Neural crest cell (in vitro differentiated cells): ENCODE measurements at regions not wholly inside any gene's neighbourhood (a gene's known extent, or its start where the extent isn't known, plus 50 kb on each side); places are given as distances from the start of the nearest gene placed in this dataset.

Source experiments
- DNase-seq: peaks from one replicate; pipeline ENCODE4 v3.0.0; 2021; ENCODE audit warnings: low read depth, mixed read lengths, low spot score
- H3K27ac Mint-ChIP-seq: one replicate; pipeline ENCODE4 v1.8.0; 2021; ENCODE audit warnings: mild to moderate bottlenecking, mixed read lengths; ENCODE audit not compliant: unreplicated experiment
- H3K27me3 Mint-ChIP-seq: 2 replicates; pipeline ENCODE4 v1.8.0; 2021; ENCODE audit warnings: low read depth, mild to moderate bottlenecking, mixed read lengths
- H3K36me3 Mint-ChIP-seq: 2 replicates; pipeline ENCODE4 v1.8.0; 2021; ENCODE audit warnings: low read depth, mild to moderate bottlenecking, mixed read lengths
- H3K4me1 Mint-ChIP-seq: 2 replicates; pipeline ENCODE4 v1.8.0; 2021; ENCODE audit warnings: mixed read lengths
- H3K4me3 Mint-ChIP-seq: one replicate; pipeline ENCODE4 v1.8.0; 2021; ENCODE audit warnings: mild to moderate bottlenecking, mixed read lengths
- H3K9me3 Mint-ChIP-seq: 2 replicates; pipeline ENCODE4 v1.8.0; 2021; ENCODE audit warnings: mixed read lengths
- TF ChIP-seq, protein P1 (sequence below): fragments of 200-600 bp; sonication (generic); conservative IDR thresholded peaks from 2 replicates; pipeline ENCODE4 v1.5.0; 2021; ENCODE audit warnings: antibody characterized with exemption, mild to moderate bottlenecking

DNA sequence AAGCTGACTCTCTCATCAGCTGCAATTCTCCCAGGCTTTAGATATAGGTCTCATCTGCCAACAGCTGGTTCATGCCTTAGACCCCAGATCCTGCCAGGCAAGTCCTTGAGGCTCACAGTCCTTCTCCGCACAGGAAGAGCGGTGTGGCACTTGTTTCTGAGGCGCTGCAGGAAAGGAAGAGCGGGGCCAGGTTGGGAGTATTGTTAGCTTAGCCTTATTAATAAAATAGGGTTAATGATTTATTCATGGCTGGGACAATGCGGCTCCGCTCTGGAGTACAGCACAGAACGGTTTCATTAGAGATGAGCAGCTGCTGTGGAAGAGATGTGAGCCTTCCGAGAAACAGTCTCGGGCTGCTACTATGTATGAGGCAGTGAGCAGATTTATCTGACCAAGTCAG, 78.1 kb downstream of the FZD1 start:
- DNase-seq: no peak
- Mint-ChIP-seq H3K27me3 (no peaks in the 10 kb centered on the region), H3K27ac (no peak overlapping the region), H3K9me3 (no peaks in the 10 kb centered on the region), H3K4me3 (no peak overlapping the region), H3K36me3 (no peaks in the 10 kb centered on the region), H3K4me1 (peaks cover 4% of the 10 kb centered on the region)
- TF ChIP-seq, protein P1, sequence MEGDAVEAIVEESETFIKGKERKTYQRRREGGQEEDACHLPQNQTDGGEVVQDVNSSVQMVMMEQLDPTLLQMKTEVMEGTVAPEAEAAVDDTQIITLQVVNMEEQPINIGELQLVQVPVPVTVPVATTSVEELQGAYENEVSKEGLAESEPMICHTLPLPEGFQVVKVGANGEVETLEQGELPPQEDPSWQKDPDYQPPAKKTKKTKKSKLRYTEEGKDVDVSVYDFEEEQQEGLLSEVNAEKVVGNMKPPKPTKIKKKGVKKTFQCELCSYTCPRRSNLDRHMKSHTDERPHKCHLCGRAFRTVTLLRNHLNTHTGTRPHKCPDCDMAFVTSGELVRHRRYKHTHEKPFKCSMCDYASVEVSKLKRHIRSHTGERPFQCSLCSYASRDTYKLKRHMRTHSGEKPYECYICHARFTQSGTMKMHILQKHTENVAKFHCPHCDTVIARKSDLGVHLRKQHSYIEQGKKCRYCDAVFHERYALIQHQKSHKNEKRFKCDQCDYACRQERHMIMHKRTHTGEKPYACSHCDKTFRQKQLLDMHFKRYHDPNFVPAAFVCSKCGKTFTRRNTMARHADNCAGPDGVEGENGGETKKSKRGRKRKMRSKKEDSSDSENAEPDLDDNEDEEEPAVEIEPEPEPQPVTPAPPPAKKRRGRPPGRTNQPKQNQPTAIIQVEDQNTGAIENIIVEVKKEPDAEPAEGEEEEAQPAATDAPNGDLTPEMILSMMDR: no peak

DNA sequence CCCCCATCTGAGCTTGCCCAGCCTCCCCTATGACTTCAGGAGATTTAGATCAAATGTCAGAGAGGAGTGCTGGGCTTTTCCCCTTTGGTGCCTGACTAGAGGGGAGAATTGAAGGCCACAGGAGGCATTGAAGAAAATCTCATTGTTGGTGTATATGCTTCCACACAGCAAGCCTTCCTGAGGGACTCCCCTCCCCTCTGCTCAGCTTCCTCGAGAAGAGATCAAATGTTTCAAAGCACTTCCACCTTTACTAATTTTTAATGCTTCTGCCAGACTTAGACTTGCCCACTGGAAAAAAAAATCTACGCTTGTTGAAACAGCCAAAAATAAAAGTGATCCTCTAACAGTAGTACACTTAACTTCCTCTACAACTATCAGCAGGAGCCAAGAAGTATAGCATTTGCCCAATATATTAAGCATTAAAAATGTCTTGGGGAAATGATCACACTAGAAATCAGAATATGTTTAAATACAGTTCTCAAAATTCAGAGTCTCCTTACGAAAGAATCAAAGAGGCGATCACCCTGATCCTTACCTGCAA, 79.3 kb downstream of the FZD1 start:
- no peaks in the 10 kb centered on the region for H3K27me3 Mint-ChIP-seq

DNA sequence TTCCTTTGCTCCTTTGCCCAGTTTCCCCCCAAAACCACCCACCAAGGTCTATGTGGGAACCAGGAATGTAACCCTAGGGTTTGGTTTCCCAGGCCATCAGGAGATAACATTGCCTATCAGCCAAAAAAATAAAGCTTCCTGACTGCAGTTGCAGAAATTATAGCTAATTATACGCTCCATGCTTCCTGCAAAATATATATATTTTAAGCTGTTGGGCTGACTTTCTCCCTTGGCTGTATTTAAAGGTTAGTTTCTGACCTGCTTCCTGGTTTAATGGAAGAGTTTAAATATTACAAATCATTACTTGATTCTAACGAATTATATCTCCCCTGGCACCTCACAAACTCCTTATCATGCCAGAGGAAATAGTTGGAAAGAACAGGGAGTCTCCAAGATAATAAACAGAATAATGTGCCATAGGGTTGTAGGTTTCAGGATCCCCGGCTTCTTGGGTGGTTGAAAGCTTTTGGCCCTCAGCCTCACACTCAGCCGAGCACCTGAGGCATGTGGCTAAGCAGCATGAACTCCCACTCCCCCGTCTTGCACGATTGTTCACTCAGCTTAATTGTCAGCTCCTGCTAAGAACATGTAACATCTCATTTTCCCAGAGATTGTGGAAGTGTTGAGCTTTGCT, 79.9 kb downstream of the FZD1 start:
- H3K27ac Mint-ChIP-seq: no peak overlapping the region
- DNase-seq: no peak
- TF ChIP-seq, protein P1: no peak
- H3K4me3 Mint-ChIP-seq: no peak overlapping the region
- H3K36me3 Mint-ChIP-seq: no peaks in the 10 kb centered on the region
- H3K27me3 Mint-ChIP-seq: no peaks in the 10 kb centered on the region
- H3K4me1 Mint-ChIP-seq: peaks cover 9% of the 10 kb centered on the region
- no peaks in the 10 kb centered on the region for H3K9me3 Mint-ChIP-seq

More for the DNA sequence above, 79.3 kb downstream of the FZD1 start:
- Mint-ChIP-seq H3K4me1 (peaks cover 9% of the 10 kb centered on the region), H3K27ac (no peak overlapping the region), H3K36me3 (no peaks in the 10 kb centered on the region), H3K9me3 (no peaks in the 10 kb centered on the region), H3K4me3 (no peak overlapping the region)
- TF ChIP-seq, protein P1: no peak
- DNase-seq: no peak

GRCh38 chr7:91344911-91345310, 80.7 kb downstream of the FZD1 start:
- TF ChIP-seq, protein P1: no peak
- H3K4me3 Mint-ChIP-seq: no peak overlapping the region

GRCh38 chr7:91345449-91345848, 81.2 kb downstream of the FZD1 start:
- Mint-ChIP-seq H3K27ac (no peak overlapping the region), H3K9me3 (no peaks in the 10 kb centered on the region), H3K36me3 (no peaks in the 10 kb centered on the region), H3K27me3 (no peaks in the 10 kb centered on the region), H3K4me1 (peaks cover 9% of the 10 kb centered on the region), H3K4me3 (no peak overlapping the region)
- TF ChIP-seq, protein P1: no peak
- DNase-seq: no peak

More at GRCh38 chr7:91344911-91345310, 80.7 kb downstream of the FZD1 start:
- Mint-ChIP-seq H3K36me3 (no peaks in the 10 kb centered on the region), H3K27ac (no peak overlapping the region), H3K9me3 (no peaks in the 10 kb centered on the region), H3K27me3 (no peaks in the 10 kb centered on the region), H3K4me1 (peaks cover 9% of the 10 kb centered on the region)
- no peak for DNase-seq
